ENCODE measurements at regions not wholly inside any gene's neighbourhood (a gene's known extent, or its start where the extent isn't known, plus 50 kb on each side); places are given as distances from the start of the nearest gene placed in this dataset.

DNA sequence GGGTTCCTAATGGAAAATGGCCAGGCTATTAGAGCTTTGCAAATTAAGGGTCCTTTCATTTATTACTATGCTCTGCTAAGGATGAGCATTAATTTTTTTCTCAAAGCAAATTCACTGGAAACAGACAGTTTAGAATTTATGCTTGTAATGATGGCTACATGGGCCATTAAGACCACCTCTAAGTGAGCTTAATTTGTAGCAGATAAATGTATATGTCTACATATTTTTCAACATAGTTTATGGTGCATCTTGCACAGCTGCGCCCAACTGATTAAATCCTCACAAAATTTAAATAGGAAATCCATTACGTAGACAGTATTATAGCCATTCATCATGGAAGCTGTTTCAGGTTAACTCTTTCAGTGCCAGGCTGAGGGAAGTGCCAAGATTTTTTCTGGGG, 220.9 kb downstream of the CBLN1 start:
- no peaks in the 10 kb centered on the region for H4K20me1 ChIP-seq (ENCODE audit: control insufficient read depth, insufficient read depth, low read depth, low read length)
- H3K9me2 ChIP-seq (replicated peaks; ENCODE audit: control insufficient read depth, low read length) = no peaks in the 10 kb centered on the region
- no peaks in the 10 kb centered on the region for H3F3A ChIP-seq (ENCODE audit: control insufficient read depth, insufficient read depth)
- H3K79me2 ChIP-seq (ENCODE audit: control insufficient read depth, low read length) = no peaks in the 10 kb centered on the region
- H3K36me3 ChIP-seq (ENCODE audit: control insufficient read depth, low read length) = no peaks in the 10 kb centered on the region
- H3K27ac ChIP-seq (ENCODE audit: low read depth, low read length) = no peak overlapping the region
- no peak overlapping the region for H3K4me2 ChIP-seq (ENCODE audit: low read length)
- peaks cover 8% of the 10 kb centered on the region for H3K4me1 ChIP-seq (ENCODE audit: control insufficient read depth, low read length)
- H3K4me3 ChIP-seq (ENCODE audit: low read length) = no peak overlapping the region
- TF ChIP-seq CTCF (IDR thresholded peaks at IDR 0.05; ENCODE audit: low read depth, low read length, poor library complexity, severe bottlenecking) (no peak), EZH2phosphoT487 (IDR thresholded peaks at IDR 0.05; ENCODE audit: borderline replicate concordance, low read length) (no peak)
- H3K9me3 ChIP-seq (ENCODE audit: control insufficient read depth, insufficient read depth, low read length) = no peaks in the 10 kb centered on the region
- H3K27me3 ChIP-seq (ENCODE audit: control insufficient read depth, low read length) = no peaks in the 10 kb centered on the region

GRCh38 chr16:49058382-49058781, 223.3 kb downstream of the CBLN1 start:
- Histone ChIP-seq H3K4me1 (ENCODE audit: control insufficient read depth, low read length) (peaks cover 8% of the 10 kb centered on the region), H4K20me1 (ENCODE audit: control insufficient read depth, insufficient read depth, low read depth, low read length) (no peaks in the 10 kb centered on the region), H3K9me3 (ENCODE audit: control insufficient read depth, insufficient read depth, low read length) (no peaks in the 10 kb centered on the region), H3K36me3 (ENCODE audit: control insufficient read depth, low read length) (no peaks in the 10 kb centered on the region), H3K4me2 (ENCODE audit: low read length) (no peak overlapping the region), H3K27me3 (ENCODE audit: control insufficient read depth, low read length) (no peaks in the 10 kb centered on the region), H3F3A (ENCODE audit: control insufficient read depth, insufficient read depth) (no peaks in the 10 kb centered on the region), H3K79me2 (ENCODE audit: control insufficient read depth, low read length) (no peaks in the 10 kb centered on the region), H3K4me3 (ENCODE audit: low read length) (no peak overlapping the region), H3K27ac (ENCODE audit: low read depth, low read length) (no peak overlapping the region), H3K9me2 (replicated peaks; ENCODE audit: control insufficient read depth, low read length) (no peaks in the 10 kb centered on the region)
- TF ChIP-seq EZH2phosphoT487 (IDR thresholded peaks at IDR 0.05; ENCODE audit: borderline replicate concordance, low read length) = no peak
- no peak for TF ChIP-seq CTCF (IDR thresholded peaks at IDR 0.05; ENCODE audit: low read depth, low read length, poor library complexity, severe bottlenecking)

- H3K4me3 ChIP-seq (ENCODE audit: low read length) = no peak overlapping the region
- no peaks in the 10 kb centered on the region for H4K20me1 ChIP-seq (ENCODE audit: control insufficient read depth, insufficient read depth, low read depth, low read length)
- peaks cover 8% of the 10 kb centered on the region for H3K4me1 ChIP-seq (ENCODE audit: control insufficient read depth, low read length)
- H3K9me3 ChIP-seq (ENCODE audit: control insufficient read depth, insufficient read depth, low read length) = no peaks in the 10 kb centered on the region
- no peak overlapping the region for H3K27ac ChIP-seq (ENCODE audit: low read depth, low read length)
- H3K4me2 ChIP-seq (ENCODE audit: low read length) = no peak overlapping the region
- TF ChIP-seq EZH2phosphoT487 (IDR thresholded peaks at IDR 0.05; ENCODE audit: borderline replicate concordance, low read length) = no peak
- no peaks in the 10 kb centered on the region for H3K27me3 ChIP-seq (ENCODE audit: control insufficient read depth, low read length)
- no peaks in the 10 kb centered on the region for H3F3A ChIP-seq (ENCODE audit: control insufficient read depth, insufficient read depth)
- H3K9me2 ChIP-seq (replicated peaks; ENCODE audit: control insufficient read depth, low read length) = no peaks in the 10 kb centered on the region
- H3K36me3 ChIP-seq (ENCODE audit: control insufficient read depth, low read length) = no peaks in the 10 kb centered on the region
- no peaks in the 10 kb centered on the region for H3K79me2 ChIP-seq (ENCODE audit: control insufficient read depth, low read length)
These were observed 223.7 kb downstream of the CBLN1 start for GRCh38 chr16:49057936-49058335.

GRCh38 chr16:49057391-49057790, 224.2 kb downstream of the CBLN1 start:
- no peak overlapping the region for H3K4me2 ChIP-seq (ENCODE audit: low read length)
- TF ChIP-seq CTCF (IDR thresholded peaks at IDR 0.05; ENCODE audit: low read depth, low read length, poor library complexity, severe bottlenecking) (no peak), EZH2phosphoT487 (IDR thresholded peaks at IDR 0.05; ENCODE audit: borderline replicate concordance, low read length) (no peak)
- H3K27me3 ChIP-seq (ENCODE audit: control insufficient read depth, low read length) = no peaks in the 10 kb centered on the region
- H3K4me3 ChIP-seq (ENCODE audit: low read length) = no peak overlapping the region
- no peaks in the 10 kb centered on the region for H4K20me1 ChIP-seq (ENCODE audit: control insufficient read depth, insufficient read depth, low read depth, low read length)
- no peak overlapping the region for H3K27ac ChIP-seq (ENCODE audit: low read depth, low read length)
- H3K9me3 ChIP-seq (ENCODE audit: control insufficient read depth, insufficient read depth, low read length) = no peaks in the 10 kb centered on the region
- H3F3A ChIP-seq (ENCODE audit: control insufficient read depth, insufficient read depth) = no peaks in the 10 kb centered on the region
- H3K79me2 ChIP-seq (ENCODE audit: control insufficient read depth, low read length) = no peaks in the 10 kb centered on the region
- peaks cover 8% of the 10 kb centered on the region for H3K4me1 ChIP-seq (ENCODE audit: control insufficient read depth, low read length)
- H3K9me2 ChIP-seq (replicated peaks; ENCODE audit: control insufficient read depth, low read length) = no peaks in the 10 kb centered on the region
- H3K36me3 ChIP-seq (ENCODE audit: control insufficient read depth, low read length) = no peaks in the 10 kb centered on the region
